Erythroblast (primary cell): ENCODE measurements at regions not wholly inside any gene's neighbourhood (a gene's known extent, or its start where the extent isn't known, plus 50 kb on each side); places are given as distances from the start of the nearest gene placed in this dataset.

ENCODE experiments used
- DNase-seq, 2 experiments: peaks; one replicate each; lab custom pipeline; 2025; lab: John Stamatoyannopoulos, UW
- GATA1 ChIP-seq: IDR thresholded peaks from 2 replicates; pipeline ENCODE4 v1.6.1; 2011; ENCODE audit warnings: low read depth, mild to moderate bottlenecking, control low read depth, low read length, moderate library complexity
- POLR2A ChIP-seq: IDR thresholded peaks from 2 replicates; pipeline ENCODE4 v1.6.1; 2011; ENCODE audit warnings: mild to moderate bottlenecking, low read length

DNA sequence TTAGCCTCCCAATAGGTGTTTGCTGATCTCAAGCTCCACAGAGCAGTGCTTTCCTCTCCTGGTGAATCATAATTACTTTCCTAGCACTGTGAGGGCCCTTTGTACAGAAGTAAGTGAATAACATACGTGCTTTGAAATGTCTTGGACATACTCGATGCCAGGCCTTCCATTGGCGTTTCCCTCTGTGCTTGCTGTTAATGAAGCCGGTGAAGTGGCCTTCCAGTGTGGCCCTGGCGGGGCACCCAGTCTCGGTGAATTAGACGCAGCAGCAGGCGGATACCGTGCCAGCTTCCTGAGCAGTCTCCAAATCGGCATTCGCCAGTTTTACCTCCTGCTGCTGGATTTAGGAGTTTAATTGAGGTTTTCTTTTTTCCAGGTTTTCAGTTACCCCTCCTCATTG is 132.3 kb downstream of the HMX1 start:
- TF ChIP-seq POLR2A (no peak), GATA1 (no peak)
- DNase-seq: no peak

DNA sequence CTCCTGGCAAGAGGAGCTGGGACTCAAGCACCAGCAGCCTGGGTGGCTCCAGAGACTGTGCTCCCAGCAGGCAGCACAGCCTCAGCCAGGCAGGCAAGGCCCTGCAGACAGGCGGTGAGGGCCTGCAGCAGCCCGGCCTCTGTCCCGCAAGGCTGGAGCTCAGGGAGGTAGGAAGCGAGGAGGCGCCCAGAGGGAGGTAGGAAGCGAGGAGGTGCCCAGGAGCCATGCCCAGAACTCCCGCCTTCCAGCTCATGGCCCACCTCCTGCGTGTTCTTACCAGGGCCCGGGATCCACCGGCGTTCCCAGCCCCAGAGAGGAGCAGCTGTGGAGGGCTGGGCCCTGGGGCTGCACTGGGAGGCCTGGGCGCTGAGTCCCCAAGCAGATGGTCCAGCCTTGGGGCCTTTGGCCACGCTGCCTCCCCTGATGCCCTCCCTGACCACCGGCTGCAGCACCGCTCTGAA is 133.1 kb downstream of the HMX1 start:
- TF ChIP-seq POLR2A (no peak), GATA1 (no peak)
- no peak for DNase-seq

DNA sequence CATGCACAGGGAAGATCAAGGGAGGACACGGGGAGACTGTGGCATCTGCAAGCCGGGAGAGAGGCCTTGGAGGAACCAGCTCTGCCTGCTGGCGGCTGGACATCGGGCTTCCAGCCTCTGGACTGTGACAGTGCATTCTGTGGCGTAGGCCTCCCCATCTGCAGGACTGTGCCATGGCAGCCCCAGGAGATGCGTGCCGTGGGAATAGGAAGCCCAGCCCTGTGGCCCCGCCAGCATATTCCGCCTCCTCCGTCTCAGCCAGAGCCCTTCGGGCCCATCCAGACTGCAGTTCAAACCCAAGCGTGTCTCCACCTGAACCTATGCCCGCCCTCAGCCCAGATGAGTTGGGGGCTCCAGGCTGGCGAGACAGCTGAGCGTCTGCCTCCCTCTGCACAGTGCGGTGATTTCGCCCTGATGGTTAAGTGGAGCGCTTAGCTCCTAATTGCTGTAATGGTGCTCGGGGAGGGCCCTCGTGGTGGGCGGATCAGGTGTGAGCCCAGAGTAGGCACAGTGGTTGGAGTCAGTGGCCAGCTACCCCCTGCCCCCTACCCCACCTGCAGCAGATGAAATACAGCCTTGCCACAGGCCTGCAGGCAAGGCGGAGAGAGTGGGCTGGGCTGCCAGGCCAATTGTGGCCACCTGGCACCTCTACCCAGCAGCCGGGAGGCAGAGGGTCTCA is 133.9 kb downstream of the HMX1 start:
- DNase-seq: no peak
- TF ChIP-seq GATA1 (no peak), POLR2A (no peak)

DNA sequence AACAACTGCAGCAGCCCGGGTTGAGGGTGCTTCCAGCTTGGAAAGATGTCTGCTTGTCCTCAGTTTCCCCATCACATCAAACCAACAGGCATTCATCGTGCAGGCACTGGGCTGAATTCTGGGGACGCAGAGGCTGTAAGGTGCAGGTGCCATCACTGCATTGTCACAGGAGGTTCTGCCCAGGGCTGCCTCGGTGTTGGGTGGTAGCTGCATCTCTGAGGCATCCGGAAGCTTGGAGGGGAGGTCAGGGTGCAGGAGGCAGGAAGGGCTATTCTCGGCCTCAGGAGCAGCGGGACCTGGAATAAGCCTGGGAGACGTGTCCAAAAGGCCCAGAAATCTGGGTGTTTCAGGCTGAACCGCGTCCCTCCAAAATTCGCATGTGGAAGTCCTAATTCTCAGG is 134.6 kb downstream of the HMX1 start:
- no peak for TF ChIP-seq POLR2A
- no peak for TF ChIP-seq GATA1
- DNase-seq: no peak

DNA sequence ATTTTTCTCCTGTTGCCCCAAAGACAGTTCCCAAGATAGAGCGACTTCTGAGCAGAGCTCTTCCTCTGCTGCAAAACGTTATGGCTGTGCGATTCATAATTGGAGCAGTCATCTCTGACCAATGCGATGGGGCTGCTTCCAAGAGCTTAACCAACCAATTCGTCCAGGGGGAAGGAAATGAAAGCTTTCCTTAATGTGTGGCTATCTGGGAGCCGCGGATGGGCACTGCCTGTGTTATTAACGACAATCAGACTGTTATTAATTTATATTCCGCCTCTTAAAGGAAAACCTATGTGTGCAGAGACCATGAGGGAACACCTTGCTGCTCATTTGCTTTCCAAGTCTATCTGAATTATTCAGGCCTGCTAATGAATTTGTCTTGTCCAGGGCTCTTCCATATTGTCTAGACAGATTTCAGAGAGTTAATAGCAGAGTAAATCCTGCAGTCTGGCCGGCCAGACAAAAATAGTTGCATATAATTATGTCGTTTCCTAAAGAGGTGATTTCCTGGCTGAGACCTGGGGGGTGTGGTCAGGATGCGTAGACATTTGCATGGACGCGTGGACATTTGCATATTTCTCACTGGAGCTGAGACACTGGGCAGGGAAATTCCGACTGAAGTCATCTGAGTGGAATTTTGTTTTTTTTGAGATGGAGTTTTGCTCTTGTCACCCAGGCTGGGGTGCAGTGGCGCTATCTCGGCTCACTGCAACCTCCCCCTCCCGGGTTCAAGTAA is 135.4 kb downstream of the HMX1 start:
- TF ChIP-seq POLR2A: no peak
- no peak for TF ChIP-seq GATA1
- no peak for DNase-seq

DNA sequence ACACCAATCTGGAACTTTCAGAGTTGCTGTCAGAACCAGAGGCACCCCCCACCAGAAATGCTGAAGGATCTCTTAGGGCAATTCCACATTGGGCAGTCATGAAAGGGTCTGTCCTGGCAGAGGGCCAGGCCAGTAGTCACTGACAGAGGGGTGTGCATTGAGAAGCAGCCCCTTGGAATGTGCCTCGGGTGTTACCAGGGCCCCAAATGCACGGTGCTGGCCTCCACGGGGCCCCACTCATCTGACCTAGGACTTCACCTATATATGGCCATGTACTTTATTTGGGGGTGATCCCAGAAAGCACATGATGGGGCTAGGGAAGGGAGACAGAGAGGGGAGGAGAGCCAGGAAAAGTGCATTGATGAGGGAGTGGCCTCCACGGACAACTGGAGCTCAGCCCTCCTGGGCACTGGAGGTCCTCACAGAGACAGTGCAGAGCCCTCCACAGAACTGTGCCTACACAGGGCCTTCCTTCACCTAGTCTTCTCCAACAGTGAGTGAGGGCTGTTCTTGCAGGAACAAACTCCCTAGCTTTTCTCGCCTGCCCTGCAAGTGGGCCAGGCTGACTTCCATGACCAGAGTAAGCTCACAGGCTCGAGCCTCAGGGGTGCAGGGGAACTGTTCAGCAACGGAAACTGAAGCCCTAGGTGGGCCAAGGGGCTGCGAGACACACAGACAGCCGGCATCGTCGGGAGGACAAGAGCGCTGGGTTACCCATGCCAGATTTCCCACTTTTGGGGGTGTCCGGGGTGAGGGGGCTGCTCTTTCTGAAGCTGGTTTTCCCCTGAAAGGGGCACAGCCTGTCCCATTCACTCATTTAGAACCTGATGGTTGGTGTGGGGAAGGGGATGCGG is 136.2 kb downstream of the HMX1 start:
- TF ChIP-seq POLR2A (no peak), GATA1 (no peak)
- DNase-seq: no peak

DNA sequence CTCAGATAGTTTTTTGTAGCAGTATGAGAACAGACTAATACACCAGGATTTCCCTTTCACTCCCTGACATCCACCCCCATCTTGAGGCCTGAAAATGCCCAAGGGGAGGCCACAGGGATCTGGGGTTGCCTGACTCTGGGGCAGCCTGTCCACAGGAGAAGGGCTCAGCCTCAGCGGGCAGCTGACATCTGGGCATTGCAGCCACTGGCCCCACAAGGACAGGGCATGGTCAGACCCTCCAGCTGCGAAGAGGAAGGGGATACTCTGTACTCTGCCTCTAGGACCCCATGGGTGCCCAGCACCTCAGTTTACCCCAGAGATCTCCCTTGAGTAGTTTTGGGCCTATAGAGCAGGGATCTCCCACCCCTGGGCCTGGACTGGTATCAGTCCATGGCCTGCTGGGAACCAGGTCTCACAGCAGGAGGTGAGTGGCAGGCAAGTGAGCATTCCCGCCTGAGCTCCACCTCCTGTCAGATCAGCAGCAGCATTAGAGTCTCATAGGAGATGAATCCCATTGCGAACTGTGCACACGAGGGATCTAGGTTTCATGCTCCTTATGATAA is 138.9 kb downstream of the HMX1 start:
- DNase-seq: no peak
- TF ChIP-seq POLR2A: no peak
- no peak for TF ChIP-seq GATA1

DNA sequence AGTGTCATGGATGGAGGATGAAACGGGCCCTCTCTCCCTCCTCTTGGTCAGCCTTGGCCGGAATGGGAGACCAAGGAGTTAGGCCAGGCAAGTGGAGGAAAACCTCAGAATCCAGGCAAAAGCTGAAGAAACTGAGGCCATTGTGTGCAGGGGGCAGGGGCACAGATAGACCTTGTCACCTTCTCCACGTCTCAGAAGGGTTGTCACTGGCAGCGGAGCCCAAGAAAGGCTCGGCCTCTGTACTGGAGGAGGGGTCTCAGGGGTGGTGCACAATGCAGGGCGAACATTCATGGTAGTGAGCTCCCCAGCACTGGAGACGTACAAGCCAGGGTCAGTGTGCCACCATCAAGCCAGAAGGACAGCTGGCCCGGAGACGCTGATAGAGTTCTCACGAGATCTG is 139.5 kb downstream of the CPZ start:
- no peak for DNase-seq
- TF ChIP-seq GATA1 (no peak), POLR2A (no peak)

DNA sequence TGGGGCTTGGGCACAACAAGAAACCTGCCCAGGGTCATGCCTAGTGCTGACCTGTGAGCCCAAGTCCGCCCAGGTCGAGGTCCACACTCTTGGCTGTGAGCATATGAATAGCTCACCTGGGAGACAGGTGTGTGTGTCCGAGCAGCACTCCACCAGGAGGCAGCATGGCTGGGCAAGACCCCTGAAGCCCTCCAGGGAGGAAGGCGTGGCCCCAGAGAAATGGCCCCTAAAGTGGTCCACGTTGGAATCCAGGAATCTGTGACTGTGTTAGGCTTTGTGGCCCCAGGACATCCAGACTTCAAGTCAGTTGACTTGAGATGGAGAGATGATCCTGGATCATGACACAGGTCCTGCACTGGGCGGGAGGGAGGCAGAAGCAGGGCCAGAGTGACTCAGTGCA is 138.8 kb downstream of the CPZ start:
- TF ChIP-seq POLR2A (no peak), GATA1 (no peak)
- DNase-seq: no peak

DNA sequence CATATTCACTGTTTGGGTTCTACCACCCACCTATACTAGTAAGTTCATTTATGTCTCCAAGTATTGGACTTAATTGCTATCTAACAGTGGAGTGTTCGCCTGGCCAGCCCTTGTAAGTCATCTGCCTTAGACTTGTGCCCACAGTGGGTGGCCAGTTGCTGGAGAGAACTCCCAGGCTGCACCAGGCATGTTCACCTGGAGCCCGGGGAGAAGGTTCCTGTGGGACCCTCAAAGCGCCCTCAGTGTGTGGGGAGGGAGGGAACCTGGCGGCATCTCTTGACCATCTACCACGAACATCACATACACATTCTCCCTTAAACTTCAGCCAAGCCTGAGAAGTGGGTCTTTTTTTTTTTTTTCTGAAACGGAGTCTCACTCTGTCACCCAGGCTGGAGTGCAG is 138.1 kb downstream of the CPZ start:
- no peak for DNase-seq
- TF ChIP-seq GATA1 (no peak), POLR2A (no peak)

DNA sequence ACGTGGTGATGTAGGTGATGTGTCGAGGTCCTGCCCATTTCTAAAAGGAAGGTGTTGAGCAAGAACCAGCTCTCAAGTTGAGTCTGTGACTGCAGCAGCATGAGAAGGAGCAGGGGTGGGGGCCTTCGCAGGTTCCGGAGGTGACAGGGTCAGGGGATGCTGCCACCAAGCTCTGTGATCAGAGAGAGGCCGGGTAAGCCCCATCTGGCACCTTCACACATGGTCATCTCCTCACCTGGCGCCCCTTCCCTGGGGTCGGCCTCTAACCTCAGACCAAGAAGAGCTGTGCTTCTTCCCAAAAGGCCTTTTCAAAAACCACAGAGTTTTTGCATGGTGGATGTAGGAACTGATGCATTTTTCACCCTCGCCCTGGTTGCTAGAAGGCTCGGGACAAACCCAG is 137.6 kb downstream of the CPZ start:
- no peak for DNase-seq
- no peak for TF ChIP-seq POLR2A
- TF ChIP-seq GATA1: no peak

DNA sequence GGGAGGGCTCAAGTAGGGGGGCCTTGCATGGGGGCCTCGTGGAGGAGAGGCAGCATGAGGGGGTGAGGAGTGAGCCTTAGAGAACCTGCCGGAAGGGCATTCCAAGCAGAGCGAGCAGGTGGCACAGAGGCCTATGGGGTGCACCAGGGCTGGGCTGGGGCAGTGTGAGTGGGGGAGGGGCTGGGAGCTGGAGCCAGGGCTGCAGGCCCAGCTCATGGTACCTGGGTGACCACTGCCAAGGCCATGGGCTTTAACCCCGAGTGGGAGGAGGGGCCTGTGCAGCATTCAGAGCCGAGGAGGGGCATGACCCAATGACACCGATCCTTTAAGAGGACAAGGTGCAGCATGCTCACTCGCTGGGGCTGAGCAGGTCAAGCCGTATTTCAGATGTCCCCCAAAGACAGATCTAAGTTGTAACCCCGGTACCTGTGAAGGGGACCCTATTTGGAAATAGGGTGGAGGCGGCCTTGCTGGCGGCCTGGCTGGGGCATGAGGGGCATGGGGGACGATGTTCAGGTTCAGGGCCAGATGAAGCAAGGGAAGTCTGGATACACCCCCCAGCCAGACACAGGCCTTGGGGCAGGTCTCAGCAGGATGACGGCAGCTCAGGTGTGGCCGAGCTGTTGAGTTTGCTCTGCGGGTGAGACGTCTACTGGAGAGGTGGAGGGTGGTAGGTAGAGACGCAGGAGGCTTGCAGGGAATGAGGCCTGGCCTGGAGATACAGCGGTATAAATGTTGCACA is 137.0 kb downstream of the CPZ start:
- no peak for DNase-seq
- no peak for TF ChIP-seq POLR2A
- TF ChIP-seq GATA1: no peak

DNA sequence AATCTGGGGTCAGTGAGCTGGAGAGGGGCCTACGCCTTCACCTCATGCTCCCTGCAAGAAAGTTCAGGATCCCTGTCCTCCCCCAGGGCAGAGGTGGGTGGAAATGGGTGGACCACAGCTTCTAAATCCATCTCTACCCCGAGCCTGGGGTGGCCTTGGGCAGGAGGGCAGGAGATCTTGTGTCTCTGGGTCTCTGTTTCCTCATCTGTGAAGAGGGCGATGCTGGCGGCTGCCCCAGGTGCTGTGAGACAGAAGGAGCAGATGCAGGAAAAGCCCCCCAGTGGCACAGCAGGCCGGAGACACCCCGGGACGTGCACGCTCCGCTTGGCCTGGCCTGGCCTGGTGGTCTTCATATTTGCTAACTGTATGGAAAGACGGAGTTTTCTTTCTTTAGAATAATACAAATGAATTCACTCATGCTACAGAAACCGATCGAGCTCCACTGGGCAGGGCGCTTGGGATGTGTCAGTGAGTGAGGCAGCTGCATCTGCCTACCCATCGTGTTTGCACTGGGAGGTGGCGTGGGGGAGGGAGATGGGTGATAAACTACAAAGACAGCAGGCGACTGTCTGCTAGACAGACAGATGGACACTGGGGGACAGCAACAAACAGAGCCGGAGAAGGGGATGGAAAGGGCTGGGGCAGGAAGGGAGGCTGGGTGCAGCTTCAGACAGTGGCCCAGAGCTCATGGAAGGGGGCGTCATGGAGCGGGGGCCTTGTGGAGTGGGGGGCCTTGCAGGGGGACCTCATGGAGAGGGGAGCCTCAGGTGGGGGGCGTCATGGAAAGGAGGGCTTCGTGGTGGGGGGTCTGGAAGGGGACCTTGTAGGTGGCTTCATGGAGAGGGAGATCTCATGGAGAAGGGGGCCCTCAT is 136.2 kb downstream of the CPZ start:
- TF ChIP-seq GATA1: no peak
- no peak for TF ChIP-seq POLR2A
- DNase-seq: no peak
